ENCODE measurements at regions not wholly inside any gene's neighbourhood (a gene's known extent, or its start where the extent isn't known, plus 50 kb on each side); places are given as distances from the start of the nearest gene placed in this dataset.

GRCh38 chr15:67922106-67922675, 82.3 kb upstream of the RNU6-1 start:
- no peak for TF ChIP-seq CTCF (IDR thresholded peaks at IDR 0.05; ENCODE audit: insufficient read depth, low read depth, low read length)
- TF ChIP-seq EZH2 (IDR thresholded peaks at IDR 0.05; ENCODE audit: insufficient read depth, low read length), result no peak

All from astrocyte (in vitro differentiated cells and primary cell).